HUES64 (cell line): ENCODE measurements at regions not wholly inside any gene's neighbourhood (a gene's known extent, or its start where the extent isn't known, plus 50 kb on each side); places are given as distances from the start of the nearest gene placed in this dataset.

Source experiments
- H3K27ac ChIP-seq: 2 replicates; pipeline ENCODE4 v1.7.0; 2013; ENCODE audit warnings: low read depth, low read length, inconsistent platforms
- H3K27me3 ChIP-seq: 2 replicates; pipeline ENCODE4 v1.6.1; 2013; ENCODE audit warnings: mild to moderate bottlenecking, low read length; ENCODE audit not compliant: insufficient read depth
- H3K36me3 ChIP-seq: 2 replicates; pipeline ENCODE4 v1.6.1; 2013; ENCODE audit warnings: mild to moderate bottlenecking, low read length; ENCODE audit not compliant: insufficient read depth
- H3K4me1 ChIP-seq: 2 replicates; pipeline ENCODE4 v1.6.1; 2013; ENCODE audit warnings: mild to moderate bottlenecking, low read length, moderate library complexity; ENCODE audit not compliant: insufficient read depth
- H3K4me3 ChIP-seq: 2 replicates; pipeline ENCODE4 v1.5.1; 2013; ENCODE audit warnings: mild to moderate bottlenecking, low read length, moderate library complexity
- H3K9ac ChIP-seq: 2 replicates; pipeline ENCODE4 v1.6.1; 2013; ENCODE audit warnings: mild to moderate bottlenecking, low read depth, low read length
- H3K9me3 ChIP-seq: 2 replicates; pipeline ENCODE4 v1.6.1; 2013; ENCODE audit warnings: low read depth, low read length; ENCODE audit not compliant: insufficient read depth
- WGBS: fragments of 150-250, 120-280 bp; methylation state at CpG from one replicate; pipeline ENCODE4 v1.1.7; 2013; ENCODE audit warnings: missing lambda C conversion rate; 5-methylcytosine and 5-hydroxymethylcytosine counted together

DNA sequence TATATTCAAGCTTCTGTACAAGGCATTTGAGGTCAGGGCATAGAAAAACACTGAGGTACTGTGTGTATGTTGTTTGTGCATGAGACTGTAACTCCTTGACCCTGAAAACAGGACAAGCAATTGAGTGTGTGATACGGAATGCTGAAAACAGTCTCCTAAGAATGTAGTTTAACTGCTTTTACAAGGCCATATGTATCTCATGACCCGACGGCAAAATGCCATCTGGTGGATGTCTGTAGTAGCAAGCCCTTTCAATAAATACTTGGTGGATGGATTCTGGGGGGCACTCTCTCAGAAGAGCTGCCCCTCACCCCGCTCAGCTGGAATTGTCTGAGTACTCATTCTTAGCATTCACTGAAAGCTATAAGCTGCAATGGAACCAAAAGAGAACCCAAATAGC, 69.3 kb upstream of the EYS start:
- no peak overlapping the region for H3K4me3 ChIP-seq
- no peaks in the 10 kb centered on the region for H3K36me3 ChIP-seq
- no peak overlapping the region for H3K9ac ChIP-seq
- no peak overlapping the region for H3K27ac ChIP-seq
- H3K4me1 ChIP-seq, result peaks cover 5% of the 10 kb centered on the region
- no peaks in the 10 kb centered on the region for H3K27me3 ChIP-seq
- WGBS, result 58% methylated on average over 4 of the region's 4 CpGs
- no peaks in the 10 kb centered on the region for H3K9me3 ChIP-seq

DNA sequence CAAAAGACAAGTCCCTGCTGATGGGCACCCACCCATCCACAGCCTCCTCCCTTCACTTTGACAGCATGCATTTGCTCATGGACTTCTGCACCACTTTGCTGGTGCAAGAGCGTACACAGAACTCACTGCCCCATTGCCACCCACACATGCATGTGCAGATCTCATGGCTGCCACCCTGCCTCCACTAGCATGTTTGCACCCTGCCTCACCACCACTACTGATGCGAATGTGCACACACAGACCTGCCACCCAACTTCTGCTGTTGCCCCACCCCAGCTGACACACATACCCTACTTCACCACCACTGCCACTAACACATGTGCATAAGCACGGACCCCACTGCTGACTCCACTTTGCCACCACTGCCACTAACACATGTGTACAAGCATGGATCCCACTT, 64.9 kb upstream of the EYS start:
- Histone ChIP-seq H3K9ac (no peak overlapping the region), H3K4me3 (no peak overlapping the region), H3K36me3 (no peaks in the 10 kb centered on the region), H3K27me3 (no peaks in the 10 kb centered on the region), H3K9me3 (no peaks in the 10 kb centered on the region), H3K4me1 (peaks cover 5% of the 10 kb centered on the region), H3K27ac (no peak overlapping the region)
- WGBS, result 97% methylated on average over 3 of the region's 3 CpGs

DNA sequence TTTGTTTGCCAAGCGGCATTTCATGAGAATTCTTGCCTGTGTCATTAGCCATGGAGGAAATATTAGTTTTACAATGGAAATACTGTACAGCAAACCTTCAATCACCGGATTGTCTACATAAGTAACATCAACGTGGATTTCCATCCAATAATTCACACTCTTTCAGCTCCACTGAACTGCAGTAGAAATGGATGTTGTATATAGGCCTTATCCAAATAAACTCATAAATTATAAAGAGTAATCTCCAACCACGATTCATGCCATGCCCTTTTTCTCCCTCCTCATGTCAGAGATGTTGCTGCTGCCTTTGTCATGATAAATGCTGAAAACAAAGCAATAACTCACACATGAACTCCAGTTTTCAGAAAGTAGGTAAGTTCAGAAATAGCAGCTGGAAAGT, 54.9 kb upstream of the EYS start:
- Histone ChIP-seq H3K4me3 (no peak overlapping the region), H3K9me3 (no peaks in the 10 kb centered on the region), H3K9ac (no peak overlapping the region), H3K27ac (no peak overlapping the region), H3K36me3 (no peaks in the 10 kb centered on the region), H3K27me3 (no peaks in the 10 kb centered on the region), H3K4me1 (0 out of 2 replicates have a peak, but pooled peaks cover 3% of the 10 kb centered on the region)
- WGBS, result 100% methylated on average over 3 of the region's 4 CpGs

DNA sequence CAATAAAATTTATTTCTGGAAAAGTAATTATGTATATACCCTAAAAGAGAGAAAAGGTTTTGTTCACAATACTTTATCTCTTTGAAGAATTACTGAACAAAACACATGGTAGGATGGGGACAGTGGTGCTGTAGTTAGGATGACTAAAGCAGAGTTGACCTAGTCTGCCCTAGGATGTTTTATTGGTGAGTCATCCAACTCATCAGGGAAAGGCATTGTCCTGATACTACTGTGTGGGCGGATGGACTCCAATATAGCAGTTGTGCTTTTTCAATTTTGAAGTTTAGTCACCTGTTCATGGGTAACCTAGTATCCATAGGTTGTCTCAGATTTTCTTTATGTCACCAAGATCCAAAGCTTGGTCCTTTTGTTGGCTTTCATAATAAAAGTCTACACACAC, 53.3 kb upstream of the EYS start:
- no peaks in the 10 kb centered on the region for H3K36me3 ChIP-seq

More for the DNA sequence above, 53.3 kb upstream of the EYS start:
- H3K27ac ChIP-seq, result no peak overlapping the region
- no peak overlapping the region for H3K9ac ChIP-seq
- no peaks in the 10 kb centered on the region for H3K27me3 ChIP-seq
- H3K9me3 ChIP-seq, result no peaks in the 10 kb centered on the region
- H3K4me3 ChIP-seq, result no peak overlapping the region
- 76% methylated on average over 1 of the region's 1 CpG for WGBS
- 0 out of 2 replicates have a peak, but pooled peaks cover 3% of the 10 kb centered on the region for H3K4me1 ChIP-seq
